ENCODE measurements at regions not wholly inside any gene's neighbourhood (a gene's known extent, or its start where the extent isn't known, plus 50 kb on each side); places are given as distances from the start of the nearest gene placed in this dataset.

DNA sequence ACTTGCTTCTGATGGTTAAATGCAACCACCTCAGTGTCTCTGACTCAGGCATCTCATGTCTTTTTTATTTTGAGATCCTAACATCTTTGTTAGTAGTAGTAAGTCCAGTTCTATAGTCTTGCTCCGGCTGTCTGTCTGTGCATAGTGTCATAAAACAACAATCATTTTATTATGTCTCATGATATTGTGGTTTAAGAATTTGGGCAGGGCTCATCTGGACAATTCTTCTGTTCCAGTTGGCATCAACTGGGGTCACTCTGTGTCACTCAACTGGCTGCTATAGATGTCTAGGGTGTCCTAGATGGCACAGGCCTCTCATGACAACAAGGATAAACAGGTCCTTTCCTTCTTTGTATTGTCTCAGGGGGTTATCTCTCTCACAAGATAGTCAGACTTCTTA lies 299.6 kb upstream of the ZNF521 start:
- H3K27me3 ChIP-seq (ENCODE audit: insufficient read depth, low read length), result no peaks in the 10 kb centered on the region
- H4K20me1 ChIP-seq (ENCODE audit: insufficient read depth, low read length), result no peaks in the 10 kb centered on the region
- no peaks in the 10 kb centered on the region for H3K9me2 ChIP-seq (ENCODE audit: low read depth, low read length)
- H2AFZ ChIP-seq (ENCODE audit: low read length), result no peak overlapping the region
- no peaks in the 10 kb centered on the region for H3F3A ChIP-seq (ENCODE audit: insufficient read depth, low read length)
- no peak overlapping the region for H3K9ac ChIP-seq (ENCODE audit: low read length)
- H3K4me2 ChIP-seq (ENCODE audit: low read length), result no peak overlapping the region
- H3K4me3 ChIP-seq (ENCODE audit: low read depth, low read length, poor library complexity, severe bottlenecking), result no peak overlapping the region
- H3K4me1 ChIP-seq (ENCODE audit: insufficient read depth, low read length, severe bottlenecking), result no peaks in the 10 kb centered on the region
- no peak overlapping the region for H3K27ac ChIP-seq (ENCODE audit: low read depth, low read length, poor library complexity, severe bottlenecking)
- H3K79me2 ChIP-seq (ENCODE audit: insufficient read depth, low read length), result no peaks in the 10 kb centered on the region
- H3K9me3 ChIP-seq (ENCODE audit: low read length), result no peaks in the 10 kb centered on the region
- TF ChIP-seq, protein P1, sequence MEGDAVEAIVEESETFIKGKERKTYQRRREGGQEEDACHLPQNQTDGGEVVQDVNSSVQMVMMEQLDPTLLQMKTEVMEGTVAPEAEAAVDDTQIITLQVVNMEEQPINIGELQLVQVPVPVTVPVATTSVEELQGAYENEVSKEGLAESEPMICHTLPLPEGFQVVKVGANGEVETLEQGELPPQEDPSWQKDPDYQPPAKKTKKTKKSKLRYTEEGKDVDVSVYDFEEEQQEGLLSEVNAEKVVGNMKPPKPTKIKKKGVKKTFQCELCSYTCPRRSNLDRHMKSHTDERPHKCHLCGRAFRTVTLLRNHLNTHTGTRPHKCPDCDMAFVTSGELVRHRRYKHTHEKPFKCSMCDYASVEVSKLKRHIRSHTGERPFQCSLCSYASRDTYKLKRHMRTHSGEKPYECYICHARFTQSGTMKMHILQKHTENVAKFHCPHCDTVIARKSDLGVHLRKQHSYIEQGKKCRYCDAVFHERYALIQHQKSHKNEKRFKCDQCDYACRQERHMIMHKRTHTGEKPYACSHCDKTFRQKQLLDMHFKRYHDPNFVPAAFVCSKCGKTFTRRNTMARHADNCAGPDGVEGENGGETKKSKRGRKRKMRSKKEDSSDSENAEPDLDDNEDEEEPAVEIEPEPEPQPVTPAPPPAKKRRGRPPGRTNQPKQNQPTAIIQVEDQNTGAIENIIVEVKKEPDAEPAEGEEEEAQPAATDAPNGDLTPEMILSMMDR (IDR thresholded peaks at IDR 0.05; ENCODE audit: low read length), result no peak
- no peak for TF ChIP-seq EZH2 (IDR thresholded peaks at IDR 0.05; ENCODE audit: borderline replicate concordance, low read length)
- H3K36me3 ChIP-seq (ENCODE audit: insufficient read depth, low read length), result no peaks in the 10 kb centered on the region

DNA sequence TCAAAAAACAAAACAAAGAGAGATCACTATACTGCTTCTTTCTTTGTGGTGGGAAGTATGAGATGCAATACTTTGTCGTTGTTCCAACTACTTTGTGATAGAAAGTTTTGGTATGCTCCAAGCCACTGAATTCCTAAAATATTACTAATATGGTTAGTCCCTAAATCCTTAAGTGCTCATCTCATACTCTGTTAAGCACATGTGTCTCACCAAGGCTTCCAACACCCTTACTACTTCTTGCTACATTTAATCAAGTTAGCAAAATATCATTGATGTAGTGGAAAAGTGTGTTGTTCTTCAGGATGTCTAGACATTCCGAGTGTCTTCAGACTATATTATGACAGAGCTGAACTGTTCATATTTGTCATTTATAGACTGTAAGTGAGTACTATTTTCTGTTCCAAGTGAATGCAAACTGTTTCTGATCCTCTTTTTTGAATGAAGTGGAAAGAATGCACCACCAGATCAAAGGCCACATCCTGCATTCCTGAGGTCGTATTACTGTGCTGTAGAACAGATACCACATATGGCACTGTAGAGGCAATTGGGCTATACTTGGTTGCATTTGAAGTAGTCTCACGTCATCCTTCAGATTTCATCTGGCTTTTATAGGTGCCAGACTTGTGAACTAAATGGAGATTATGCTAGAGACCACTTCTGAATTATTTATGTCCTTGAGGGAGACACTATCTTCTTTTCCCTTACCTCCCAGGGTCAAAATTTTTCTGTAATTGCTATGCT lies 298.4 kb upstream of the ZNF521 start:
- Histone ChIP-seq H3F3A (ENCODE audit: insufficient read depth, low read length) (no peaks in the 10 kb centered on the region), H3K36me3 (ENCODE audit: insufficient read depth, low read length) (no peaks in the 10 kb centered on the region), H2AFZ (ENCODE audit: low read length) (no peak overlapping the region), H3K4me3 (ENCODE audit: low read depth, low read length, poor library complexity, severe bottlenecking) (no peak overlapping the region), H3K9ac (ENCODE audit: low read length) (no peak overlapping the region), H3K4me2 (ENCODE audit: low read length) (no peak overlapping the region), H3K27ac (ENCODE audit: low read depth, low read length, poor library complexity, severe bottlenecking) (no peak overlapping the region), H3K9me2 (ENCODE audit: low read depth, low read length) (no peaks in the 10 kb centered on the region), H3K9me3 (ENCODE audit: low read length) (no peaks in the 10 kb centered on the region), H3K27me3 (ENCODE audit: insufficient read depth, low read length) (no peaks in the 10 kb centered on the region), H3K79me2 (ENCODE audit: insufficient read depth, low read length) (no peaks in the 10 kb centered on the region), H3K4me1 (ENCODE audit: insufficient read depth, low read length, severe bottlenecking) (no peaks in the 10 kb centered on the region), H4K20me1 (ENCODE audit: insufficient read depth, low read length) (no peaks in the 10 kb centered on the region)
- TF ChIP-seq EZH2 (IDR thresholded peaks at IDR 0.05; ENCODE audit: borderline replicate concordance, low read length), result no peak
- TF ChIP-seq, protein P1 (IDR thresholded peaks at IDR 0.05; ENCODE audit: low read length), result no peak

- H3K4me3 ChIP-seq (ENCODE audit: low read depth, low read length, poor library complexity, severe bottlenecking), result no peak overlapping the region
- H3K9me3 ChIP-seq (ENCODE audit: low read length), result no peaks in the 10 kb centered on the region
- H3K9me2 ChIP-seq (ENCODE audit: low read depth, low read length), result no peaks in the 10 kb centered on the region
- no peak overlapping the region for H3K9ac ChIP-seq (ENCODE audit: low read length)
- H2AFZ ChIP-seq (ENCODE audit: low read length), result no peak overlapping the region
- no peaks in the 10 kb centered on the region for H3F3A ChIP-seq (ENCODE audit: insufficient read depth, low read length)
- no peaks in the 10 kb centered on the region for H3K79me2 ChIP-seq (ENCODE audit: insufficient read depth, low read length)
- H3K27ac ChIP-seq (ENCODE audit: low read depth, low read length, poor library complexity, severe bottlenecking), result no peak overlapping the region
- no peaks in the 10 kb centered on the region for H3K36me3 ChIP-seq (ENCODE audit: insufficient read depth, low read length)
- no peaks in the 10 kb centered on the region for H3K4me1 ChIP-seq (ENCODE audit: insufficient read depth, low read length, severe bottlenecking)
- no peak overlapping the region for H3K4me2 ChIP-seq (ENCODE audit: low read length)
- H4K20me1 ChIP-seq (ENCODE audit: insufficient read depth, low read length), result no peaks in the 10 kb centered on the region
- H3K27me3 ChIP-seq (ENCODE audit: insufficient read depth, low read length), result no peaks in the 10 kb centered on the region
- no peak for TF ChIP-seq EZH2 (IDR thresholded peaks at IDR 0.05; ENCODE audit: borderline replicate concordance, low read length)
- TF ChIP-seq, protein P1 (IDR thresholded peaks at IDR 0.05; ENCODE audit: low read length), result no peak
Observed at GRCh38 chr18:25648716-25649260, 296.8 kb upstream of the ZNF521 start.

Measured in OCI-LY1 (cell line).